HepG2 (cell line): ENCODE measurements at regions not wholly inside any gene's neighbourhood (a gene's known extent, or its start where the extent isn't known, plus 50 kb on each side); places are given as distances from the start of the nearest gene placed in this dataset.

Source experiments
- ATAC-seq: fragments of 200-7000 bp; cut with Tn5 transposase; 3 replicates; pipeline ENCODE4 v1.9.1; 2020; ENCODE audit warnings: mild to moderate bottlenecking, moderate library complexity
- BruUV-seq: library from RNA; stranded (reverse); fragments of 400-500 nt; replicated peaks from 2 replicates; lab custom pipeline; 2021; lab: Mats Ljungman, UMichigan
- CTCF ChIA-PET: fragments of 300-600 bp; formaldehyde crosslinking; extraction: SDS; loops from one replicate; lab custom pipeline; 2021; ENCODE audit warnings: low total read pairs, inconsistent platforms, low intra/inter-chr PET ratio; lab: Yijun Ruan, JAX
- POLR2A ChIA-PET: fragments of 350-600 bp; sonication (Branson Sonifier 250); formaldehyde crosslinking; loops from one replicate; lab custom pipeline; 2020; ENCODE audit warnings: antibody characterized with exemption, inconsistent platforms; lab: Yijun Ruan, JAX
- DNase-seq: peaks from one replicate; pipeline ENCODE4 v3.0.0-alpha.2; 2015; ENCODE audit warnings: low spot score
- FAIRE-seq: peaks from 3 replicates; lab custom pipeline; 2011; peaks lifted over from hg19 to GRCh38; lab: Jason Lieb, UNC
- H2AFZ ChIP-seq: one replicate; pipeline ENCODE4 v1.6.1; 2011; ENCODE audit warnings: low read length, inconsistent platforms
- H3K27ac ChIP-seq: fragments of 300-600 bp; 3 replicates; pipeline ENCODE4 v1.8.0; 2011; ENCODE audit warnings: mixed run types, mild to moderate bottlenecking, mixed read lengths, low read length, inconsistent platforms; ENCODE audit not compliant: insufficient read depth; ENCODE audit errors: extremely low read length
- H3K27me3 ChIP-seq, 2 experiments: fragments of 200-600 bp in 1 of 2; 2 replicates in 1 of 2; 3 replicates in 1 of 2; pipeline versions ENCODE4 v1.6.0 to v1.8.0; 2011; ENCODE audit warnings: low read length in 2 of 2, mild to moderate bottlenecking in 2 of 2, moderate library complexity in 2 of 2, inconsistent platforms in 1 of 2; ENCODE audit not compliant: insufficient read depth in 2 of 2, control insufficient read depth in 1 of 2
- H3K36me3 ChIP-seq, 2 experiments: fragments of 200-600 bp in 1 of 2; replicated peaks in 1 of 2; 2 replicates in 1 of 2; 3 replicates in 1 of 2; pipeline versions ENCODE4 v1.5.1 to v1.8.0; 2011; ENCODE audit warnings: low read length in 2 of 2, inconsistent platforms in 1 of 2; ENCODE audit not compliant: insufficient read depth in 2 of 2, control insufficient read depth in 1 of 2
- H3K4me1 ChIP-seq: 2 replicates; pipeline ENCODE4 v1.5.1; 2012; ENCODE audit warnings: low read length, inconsistent platforms; ENCODE audit not compliant: insufficient read depth
- H3K4me2 ChIP-seq: 2 replicates; pipeline ENCODE4 v1.6.0; 2011; ENCODE audit warnings: low read depth, low read length, inconsistent platforms
- H3K4me3 ChIP-seq, 3 experiments: fragments of 200-600 bp in 1 of 3; sonication (generic), shearing (Covaris generic) in 1 of 3; replicated peaks in 1 of 3; 2 replicates each; pipeline ENCODE4 v1.5.1; 2011 to 2016; ENCODE audit warnings: low read length in 3 of 3, inconsistent platforms in 2 of 3, low read depth in 2 of 3, mild to moderate bottlenecking in 2 of 3, control low read depth in 1 of 3, mixed read lengths in 1 of 3; ENCODE audit not compliant: insufficient read depth in 1 of 3
- H3K79me2 ChIP-seq: one replicate; pipeline ENCODE4 v1.6.1; 2011; ENCODE audit warnings: low read length, inconsistent platforms; ENCODE audit not compliant: insufficient read depth
- H3K9ac ChIP-seq: 2 replicates; pipeline ENCODE4 v1.6.0; 2011; ENCODE audit warnings: mild to moderate bottlenecking, low read depth, low read length, inconsistent platforms; ENCODE audit not compliant: insufficient read depth
- H3K9me3 ChIP-seq: 2 replicates; pipeline ENCODE4 v1.5.1; 2012; ENCODE audit warnings: mild to moderate bottlenecking, low read length
- H4K20me1 ChIP-seq: 2 replicates; pipeline ENCODE4 v1.6.0; 2011; ENCODE audit warnings: inconsistent platforms, mild to moderate bottlenecking, low read length, moderate library complexity; ENCODE audit not compliant: insufficient read depth
- ATF5 ChIP-seq: sonication (generic); formaldehyde crosslinking; IDR thresholded peaks from 2 replicates; pipeline ENCODE4 v1.4.0; 2020; ENCODE audit warnings: mild to moderate bottlenecking, low read depth, missing genetic modification reagents
- HOXA3 ChIP-seq: sonication (generic); formaldehyde crosslinking; IDR thresholded peaks from 2 replicates; pipeline ENCODE4 v1.5.0; 2020; ENCODE audit warnings: missing genetic modification reagents
- KDM3A ChIP-seq: IDR thresholded peaks from 2 replicates; pipeline ENCODE4 v1.6.1; 2018; ENCODE audit warnings: low read depth, missing compliant biosample characterization
- ZC3H13 ChIP-seq: sonication (generic); formaldehyde crosslinking; IDR thresholded peaks from 2 replicates; pipeline ENCODE4 v1.8.1; 2023; ENCODE audit warnings: mild to moderate bottlenecking, missing genetic modification reagents, moderate library complexity
- ZNF547 ChIP-seq: sonication (generic); formaldehyde crosslinking; IDR thresholded peaks from 2 replicates; pipeline ENCODE4 v1.5.1; 2020; ENCODE audit warnings: mild to moderate bottlenecking, missing genetic modification reagents
- WGBS: methylation state at CpG from one replicate; pipeline ENCODE4 v1.1.6; 2017; ENCODE audit warnings: low lambda C conversion rate; 5-methylcytosine and 5-hydroxymethylcytosine counted together
- in situ Hi-C: cut with HindIII; loops from 2 replicates; pipeline ENCODE4 v1.10.0; 2017; ENCODE audit warnings: low pct_unique_long_range_greater_than_20kb; ENCODE audit not compliant: extremely low pct_ligation_motif_present
- intact Hi-C: fragments of 100-400 bp; cut with micrococcal nuclease; formaldehyde crosslinking; loops from one replicate; pipeline ENCODE4 v1.10.0; 2022; ENCODE audit not compliant: unreplicated experiment
- TF ChIP-seq, protein P1 (sequence below): sonication (generic); formaldehyde crosslinking; IDR thresholded peaks from 2 replicates; pipeline ENCODE4 v1.4.0; 2020; ENCODE audit warnings: missing genetic modification reagents, mild to moderate bottlenecking, borderline replicate concordance

DNA sequence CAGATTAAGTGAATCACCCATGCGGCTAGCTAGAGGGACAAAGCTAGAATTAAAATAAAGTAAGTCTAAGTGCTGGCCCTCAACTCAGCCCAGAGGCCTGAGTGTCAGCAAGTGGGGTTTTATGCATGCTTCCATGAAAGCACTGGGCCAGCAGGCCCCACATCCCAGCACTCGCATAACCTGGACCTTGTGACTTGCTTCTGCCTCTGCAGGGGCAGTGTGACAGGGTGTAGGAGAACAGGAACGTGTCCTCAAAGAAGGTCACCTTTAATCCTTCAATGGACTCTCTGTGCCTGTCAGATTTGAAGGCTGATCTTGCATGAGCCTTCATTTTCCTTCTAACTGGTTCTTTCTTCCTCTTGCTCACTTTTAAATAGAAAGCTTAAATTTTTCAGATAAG, 183.4 kb downstream of the ALDH8A1 start:
- POLR2A ChIA-PET: no interaction called here
- WGBS: 11% methylated on average over 3 of the region's 3 CpGs
- intact Hi-C loops (no loop called here), in situ Hi-C loops (no loop called here)
- H3K9me3 ChIP-seq: no peaks in the 10 kb centered on the region
- DNase-seq: no peak
- H3K4me1 ChIP-seq: no peaks in the 10 kb centered on the region
- CTCF ChIA-PET: no interaction called here
- no peak overlapping the region for H3K4me2 ChIP-seq
- ATAC-seq: peak; percentile 34; the same call in 1 of the 3 replicates
- H4K20me1 ChIP-seq: no peaks in the 10 kb centered on the region
- TF ChIP-seq, protein P1, sequence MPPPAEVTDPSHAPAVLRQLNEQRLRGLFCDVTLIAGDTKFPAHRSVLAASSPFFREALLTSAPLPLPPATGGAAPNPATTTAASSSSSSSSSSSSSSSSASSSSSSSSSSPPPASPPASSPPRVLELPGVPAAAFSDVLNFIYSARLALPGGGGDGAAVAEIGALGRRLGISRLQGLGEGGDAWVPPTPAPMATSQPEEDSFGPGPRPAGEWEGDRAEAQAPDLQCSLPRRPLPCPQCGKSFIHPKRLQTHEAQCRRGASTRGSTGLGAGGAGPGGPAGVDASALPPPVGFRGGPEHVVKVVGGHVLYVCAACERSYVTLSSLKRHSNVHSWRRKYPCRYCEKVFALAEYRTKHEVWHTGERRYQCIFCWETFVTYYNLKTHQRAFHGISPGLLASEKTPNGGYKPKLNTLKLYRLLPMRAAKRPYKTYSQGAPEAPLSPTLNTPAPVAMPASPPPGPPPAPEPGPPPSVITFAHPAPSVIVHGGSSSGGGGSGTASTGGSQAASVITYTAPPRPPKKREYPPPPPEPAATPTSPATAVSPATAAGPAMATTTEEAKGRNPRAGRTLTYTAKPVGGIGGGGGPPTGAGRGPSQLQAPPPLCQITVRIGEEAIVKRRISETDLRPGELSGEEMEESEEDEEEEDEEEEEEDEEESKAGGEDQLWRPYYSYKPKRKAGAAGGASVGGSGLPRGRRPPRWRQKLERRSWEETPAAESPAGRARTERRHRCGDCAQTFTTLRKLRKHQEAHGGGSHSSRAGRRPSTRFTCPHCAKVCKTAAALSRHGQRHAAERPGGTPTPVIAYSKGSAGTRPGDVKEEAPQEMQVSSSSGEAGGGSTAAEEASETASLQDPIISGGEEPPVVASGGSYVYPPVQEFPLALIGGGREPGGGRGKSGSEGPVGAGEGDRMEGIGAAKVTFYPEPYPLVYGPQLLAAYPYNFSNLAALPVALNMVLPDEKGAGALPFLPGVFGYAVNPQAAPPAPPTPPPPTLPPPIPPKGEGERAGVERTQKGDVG (CRISPR knock-in tag): no peak
- TF ChIP-seq HOXA3 (no peak), ATF5 (CRISPR knock-in tag) (no peak), ZNF547 (CRISPR knock-in tag) (no peak), ZC3H13 (no peak), KDM3A (CRISPR knock-in tag) (no peak)
- H3K79me2 ChIP-seq: no peaks in the 10 kb centered on the region
- no peak overlapping the region for H3K27ac ChIP-seq
- no peak overlapping the region for H3K9ac ChIP-seq
- no peaks in the 10 kb centered on the region for H3K27me3 ChIP-seq
- peak; percentile 4 for FAIRE-seq
- no peaks in the 10 kb centered on the region for H3K36me3 ChIP-seq
- no peak overlapping the region for H3K4me3 ChIP-seq
- BruUV-seq: no TSS peak
- no peak overlapping the region for H2AFZ ChIP-seq
